ENCODE measurements at regions not wholly inside any gene's neighbourhood (a gene's known extent, or its start where the extent isn't known, plus 50 kb on each side); places are given as distances from the start of the nearest gene placed in this dataset.
"Not testable (repeated sequence)": the region's sequence is repeated elsewhere in the genome, so short reads cannot be mapped to it uniquely, and the experiment has no call there.

DNA sequence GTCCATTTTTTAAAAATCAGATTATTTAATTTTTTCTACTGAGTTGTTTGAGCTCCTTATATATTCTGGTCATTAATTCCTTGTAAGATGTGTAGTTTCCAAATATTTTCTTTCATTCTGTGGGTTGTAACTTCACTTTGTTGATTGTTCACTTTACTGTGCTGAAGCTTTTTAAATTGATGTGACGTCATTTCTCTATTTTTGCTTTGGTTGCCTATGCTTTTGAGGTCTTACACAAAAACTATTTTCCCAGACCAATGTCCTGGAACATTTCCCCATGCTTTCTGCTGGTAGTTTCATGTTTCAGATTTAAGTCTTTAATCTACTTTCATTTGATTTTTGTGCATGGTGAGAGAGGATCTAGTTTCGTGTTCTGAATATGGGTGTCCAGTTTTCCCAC lies 753.6 kb downstream of the TRIML1 start:
- DNase-seq (ENCODE audit: low spot score in 2 of 2) (no peak), FAIRE-seq (no peak)

DNA sequence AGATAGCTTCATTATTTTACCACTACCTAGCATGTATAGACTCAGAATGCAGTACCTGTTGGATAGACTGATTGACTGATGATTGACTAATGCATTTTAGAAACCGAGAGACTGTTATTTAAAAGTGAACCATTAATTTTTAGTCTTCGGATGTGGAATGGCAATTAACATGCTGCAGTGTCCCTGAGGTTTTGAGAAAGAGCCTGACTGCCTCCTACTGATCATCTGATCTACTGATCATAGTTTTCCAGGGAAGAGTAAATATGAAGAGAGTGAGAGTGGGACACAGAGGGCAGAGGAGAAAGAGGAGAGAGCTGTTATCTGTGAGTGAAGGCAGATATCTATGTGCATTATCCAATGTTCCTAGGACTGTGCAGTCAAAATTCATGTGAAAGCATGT lies 764.7 kb downstream of the TRIML1 start:
- DNase-seq (ENCODE audit: low spot score in 2 of 2) = no peak

DNA sequence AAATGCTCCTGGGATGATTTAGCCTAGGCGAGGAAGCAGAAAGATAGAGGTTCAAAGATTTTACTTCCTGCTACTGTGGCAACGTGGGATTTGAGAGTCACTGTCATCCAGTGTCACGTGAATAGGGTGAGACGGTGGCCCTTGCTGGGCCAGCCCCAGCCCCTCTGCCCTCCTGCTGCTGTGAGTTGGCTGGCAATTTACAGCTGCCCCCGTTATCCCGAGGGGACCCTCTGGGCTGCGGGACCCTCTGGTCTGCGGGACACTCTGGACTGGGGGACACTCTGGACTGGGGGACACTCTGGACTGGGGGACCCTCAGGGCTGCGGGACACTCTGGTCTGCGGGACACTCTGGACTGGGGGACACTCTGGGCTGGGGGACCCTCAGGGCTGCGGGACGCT lies 765.4 kb downstream of the TRIML1 start:
- no peak for DNase-seq (ENCODE audit: low spot score in 2 of 2)
- FAIRE-seq = no peak

More for the DNA sequence above, 764.7 kb downstream of the TRIML1 start:
- no peak for FAIRE-seq

DNA sequence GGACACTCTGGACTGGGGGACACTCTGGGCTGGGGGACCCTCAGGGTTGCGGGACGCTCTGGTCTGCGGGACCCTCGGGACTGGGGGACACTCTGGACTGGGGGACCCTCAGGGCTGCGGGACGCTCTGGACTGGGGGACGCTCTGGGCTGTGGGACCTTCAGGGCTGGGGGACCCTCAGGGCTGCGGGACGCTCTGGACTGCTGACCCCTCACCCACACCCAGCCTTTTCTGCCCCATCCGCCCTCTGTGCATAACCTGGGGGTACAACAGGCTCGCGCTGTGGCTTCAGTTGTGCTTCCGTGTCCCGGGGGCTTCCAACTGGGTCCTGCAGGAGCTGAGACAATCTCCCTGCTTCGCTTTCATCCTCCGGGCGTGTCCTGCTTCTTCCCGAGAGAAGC lies 766.0 kb downstream of the TRIML1 start:
- FAIRE-seq (no peak), DNase-seq (ENCODE audit: low spot score in 2 of 2) (no peak)

DNA sequence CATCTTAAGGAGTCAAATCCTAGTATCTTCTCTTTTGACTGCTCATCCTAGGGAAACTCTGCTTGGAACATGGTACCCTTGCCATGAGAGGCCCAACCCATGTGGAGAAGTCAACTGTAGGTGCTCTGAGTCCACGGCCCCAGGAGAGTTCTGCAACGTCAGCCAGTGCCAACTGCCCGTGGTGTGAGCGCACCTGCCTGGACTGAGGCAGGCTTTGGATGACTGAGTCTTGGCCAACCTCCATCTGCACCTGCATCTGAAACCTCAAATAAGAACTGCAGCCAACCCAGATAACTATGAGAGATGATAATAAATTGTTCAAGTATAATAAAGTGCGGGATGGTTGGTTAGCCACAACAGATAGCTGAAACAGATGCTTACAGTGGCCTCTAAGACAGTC lies 772.0 kb downstream of the TRIML1 start:
- DNase-seq (ENCODE audit: low spot score in 2 of 2) = no peak
- no peak for FAIRE-seq

DNA sequence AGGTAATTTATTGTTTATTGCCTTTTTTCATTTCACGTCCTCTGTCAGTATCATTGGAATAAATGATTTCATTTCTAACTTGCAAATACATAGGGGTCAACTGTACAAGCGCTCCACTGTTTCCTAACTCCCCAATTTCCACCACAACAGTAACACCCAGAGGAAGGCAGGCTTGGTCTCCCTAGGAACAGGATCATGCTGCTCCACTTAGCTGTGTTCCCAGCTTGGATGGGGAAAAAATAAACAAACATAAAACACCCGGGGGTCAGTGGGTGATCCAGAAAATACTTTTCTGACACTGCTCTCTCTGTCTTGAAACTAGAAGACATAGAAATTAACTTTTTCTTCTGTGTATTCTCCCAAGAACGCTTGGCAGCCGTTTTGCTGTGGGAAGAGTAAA lies 772.5 kb downstream of the TRIML1 start:
- DNase-seq (ENCODE audit: low spot score in 2 of 2) = no peak
- no peak for FAIRE-seq

DNA sequence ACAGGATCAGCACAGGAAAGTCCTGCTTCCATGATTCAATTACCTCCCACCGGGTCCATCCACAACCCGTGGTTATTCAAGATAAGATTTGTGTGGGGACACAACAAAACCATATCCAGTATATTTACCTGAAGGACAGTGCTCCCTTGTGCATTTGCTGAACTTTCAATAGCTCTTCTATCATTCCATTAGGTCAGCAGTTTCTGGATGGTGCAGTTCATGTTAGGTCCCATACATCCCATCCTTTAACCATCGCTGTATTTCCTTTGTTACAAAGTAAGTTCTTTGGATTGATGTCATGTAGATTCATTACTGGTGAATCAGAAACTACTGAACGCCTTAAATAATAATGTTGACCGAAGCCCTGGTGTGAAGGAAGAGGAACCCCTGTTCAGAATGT lies 775.9 kb downstream of the TRIML1 start:
- FAIRE-seq = no peak
- no peak for DNase-seq (ENCODE audit: low spot score in 2 of 2)

DNA sequence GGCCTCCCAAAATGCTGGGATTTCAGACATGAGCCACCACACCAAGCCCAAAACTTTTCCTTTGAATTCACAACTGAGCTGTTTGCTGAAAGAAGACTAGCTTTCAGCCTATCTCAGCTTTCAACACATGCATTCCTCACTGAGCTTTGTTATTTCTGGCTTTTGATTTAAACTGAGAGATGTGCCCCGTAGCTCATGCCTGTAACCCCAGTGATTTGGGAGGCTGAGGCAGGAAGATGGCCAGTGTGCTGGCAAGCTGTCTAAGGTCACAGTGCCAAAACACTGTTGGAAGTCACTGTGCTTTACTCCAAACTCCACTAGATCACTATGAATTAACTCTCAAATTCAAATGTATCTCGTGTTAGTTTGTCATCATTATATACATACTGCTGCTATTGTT lies 779.5 kb downstream of the TRIML1 start:
- no peak for DNase-seq (ENCODE audit: low spot score in 2 of 2)
- no peak for FAIRE-seq

DNA sequence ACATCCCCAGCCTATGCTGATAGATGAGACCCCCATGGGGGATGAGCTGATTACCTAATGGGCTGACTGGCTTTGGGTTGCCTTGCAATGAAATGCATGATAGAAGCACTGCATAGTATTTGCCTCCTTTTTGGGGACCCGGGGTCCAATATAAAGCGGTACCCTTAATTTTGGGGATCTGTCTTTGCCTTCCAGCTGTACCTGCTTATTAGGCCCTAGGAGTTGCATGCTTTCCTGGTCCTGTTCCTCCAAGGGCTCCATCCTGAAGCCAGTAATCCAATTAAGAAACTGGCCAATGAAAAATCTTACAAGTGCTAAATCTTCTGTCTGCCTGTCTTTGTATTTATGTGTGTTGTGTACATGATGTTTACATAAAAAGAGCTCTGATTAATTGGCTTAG lies 791.6 kb downstream of the TRIML1 start:
- no peak for FAIRE-seq

DNA sequence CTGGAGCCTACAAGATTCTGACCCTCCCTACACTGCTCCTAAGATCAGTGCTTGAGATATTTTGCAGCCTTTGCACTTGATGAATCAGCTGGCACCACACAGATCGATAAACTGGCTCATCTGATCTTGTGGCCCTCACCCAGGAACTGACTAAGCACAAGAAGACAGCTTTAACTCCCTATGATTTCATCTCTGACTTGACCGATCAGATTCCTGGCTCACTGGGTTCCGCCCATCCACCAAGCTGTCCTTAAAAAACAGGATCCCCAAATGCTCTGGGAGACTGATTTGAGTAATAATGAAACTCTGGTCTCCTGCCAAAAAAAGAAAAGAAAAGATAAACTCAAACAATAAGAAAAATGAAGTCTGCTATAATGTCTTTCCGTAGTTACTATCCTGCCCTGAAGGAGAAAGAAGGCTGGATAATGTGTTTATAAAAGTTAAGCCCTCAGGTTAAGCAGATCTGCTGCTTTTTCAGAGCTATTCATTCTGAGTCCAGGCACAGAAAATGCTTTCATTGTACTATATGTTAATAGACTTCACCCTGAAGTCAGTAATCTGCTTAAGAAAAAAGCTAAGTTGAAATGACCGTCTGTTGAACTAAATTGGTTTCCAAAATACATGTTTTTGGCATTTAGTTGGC lies 795.2 kb downstream of the TRIML1 start:
- DNase-seq (ENCODE audit: low spot score in 2 of 2) (no peak), FAIRE-seq (no peak)

More for the DNA sequence above, 791.6 kb downstream of the TRIML1 start:
- DNase-seq (ENCODE audit: low spot score in 2 of 2) = no peak

DNA sequence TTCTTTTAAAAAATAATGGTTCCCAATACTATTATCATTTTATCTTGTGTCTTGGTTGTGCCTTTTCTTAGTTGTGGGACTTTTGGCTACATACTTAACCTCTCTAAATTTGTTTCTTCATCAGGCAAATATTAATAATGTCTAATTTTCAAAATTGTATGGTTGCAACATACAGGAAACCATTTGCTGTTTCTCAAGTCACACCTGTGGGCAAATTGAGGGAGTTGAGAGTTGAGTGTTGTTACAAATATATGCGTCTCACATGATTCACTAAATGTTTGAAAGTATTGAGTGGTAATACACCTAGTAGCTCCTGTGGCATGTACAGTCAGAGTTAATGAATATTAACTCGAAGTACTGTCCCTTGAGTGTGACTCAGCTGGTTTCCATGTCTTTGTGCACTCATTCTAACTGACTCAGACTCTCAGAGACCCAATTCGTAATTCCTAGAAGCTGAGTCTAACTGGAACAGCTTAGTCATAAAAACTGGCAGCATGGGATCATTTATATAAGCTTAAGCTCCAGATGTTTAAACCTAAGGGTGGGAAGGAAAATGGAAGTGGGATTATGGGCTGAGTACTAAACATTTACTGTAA lies 802.4 kb downstream of the TRIML1 start:
- DNase-seq (ENCODE audit: low spot score in 2 of 2) (no peak), FAIRE-seq (no peak)

DNA sequence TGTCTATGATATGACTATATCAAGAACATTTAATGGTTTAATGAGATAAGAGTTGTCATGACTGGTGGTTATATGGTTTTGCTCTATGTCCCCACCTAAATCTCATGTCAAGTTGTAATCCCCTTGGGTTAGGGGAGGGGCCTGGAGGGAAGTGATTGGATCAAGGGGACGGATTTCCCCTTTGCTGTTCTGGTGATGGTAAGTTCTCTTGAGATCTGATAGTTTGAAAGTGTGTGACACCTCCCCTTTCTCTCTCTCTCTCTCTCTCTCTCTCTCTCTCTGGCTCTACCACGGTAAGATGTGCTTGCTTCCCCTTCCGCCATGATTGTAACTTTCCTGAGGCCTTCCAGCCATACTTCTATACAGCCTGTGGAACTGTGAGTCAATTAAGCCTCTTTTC lies 803.4 kb downstream of the TRIML1 start:
- FAIRE-seq (no peak), DNase-seq (ENCODE audit: low spot score in 2 of 2) (no peak)

DNA sequence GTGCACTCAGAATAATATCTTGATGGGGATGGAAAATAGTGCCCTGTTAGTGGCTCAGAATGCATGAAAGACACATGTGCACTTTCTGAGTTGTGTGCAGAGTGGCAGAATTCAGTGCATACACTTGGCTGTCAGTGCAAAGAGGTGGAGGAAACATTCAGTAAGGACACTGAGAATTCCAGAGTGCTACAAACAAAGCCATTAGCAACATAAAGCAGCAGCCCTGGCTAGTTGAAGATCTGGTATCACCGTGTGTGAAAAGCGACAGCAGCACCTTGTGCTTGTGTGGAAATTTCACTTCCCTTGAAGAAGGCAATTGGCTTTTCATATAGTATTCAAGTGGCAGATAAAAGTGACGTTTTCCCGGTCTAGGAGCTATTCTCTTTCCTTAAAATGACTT lies 810.4 kb downstream of the TRIML1 start:
- FAIRE-seq (no peak), DNase-seq (ENCODE audit: low spot score in 2 of 2) (no peak)

DNA sequence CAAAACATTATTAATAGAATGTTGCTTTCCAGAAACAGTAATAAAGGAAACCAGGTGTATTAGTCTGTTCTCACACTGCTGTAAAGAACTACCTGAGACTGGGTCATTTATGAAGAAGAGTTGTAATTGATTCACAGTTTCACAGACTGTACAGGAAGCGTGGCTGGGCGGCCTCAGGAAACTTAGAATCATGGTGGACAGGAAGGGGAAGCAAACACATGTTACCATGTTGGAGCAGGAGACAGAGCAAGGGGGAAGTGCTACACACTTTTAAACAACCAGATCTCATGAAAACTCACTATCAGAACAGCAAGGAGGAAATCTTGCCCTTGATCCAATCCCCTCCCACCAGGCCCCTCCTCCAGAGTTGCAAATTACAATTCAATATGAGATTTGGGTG lies 815.8 kb downstream of the TRIML1 start:
- no peak for FAIRE-seq
- DNase-seq (ENCODE audit: low spot score in 2 of 2) = no peak

DNA sequence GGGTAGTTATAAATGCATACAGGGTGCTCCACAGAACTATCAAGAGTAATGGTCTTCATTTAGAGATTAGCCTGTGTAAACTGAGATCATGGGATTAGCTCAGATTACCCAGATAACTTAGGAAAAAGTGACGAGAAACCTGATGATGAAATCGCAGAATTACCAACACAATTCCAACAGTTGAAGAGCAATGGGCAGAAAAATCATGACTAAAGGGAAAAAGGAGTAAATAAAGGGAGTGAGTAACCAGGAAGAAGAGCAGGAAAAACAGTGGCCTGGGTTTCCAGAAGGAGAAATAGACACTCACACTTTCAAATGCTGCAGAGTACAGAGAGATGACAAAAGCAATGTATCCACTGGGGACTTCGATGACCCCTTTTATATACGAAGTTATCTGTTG lies 817.3 kb downstream of the TRIML1 start:
- FAIRE-seq (no peak), DNase-seq (ENCODE audit: low spot score in 2 of 2) (no peak)

DNA sequence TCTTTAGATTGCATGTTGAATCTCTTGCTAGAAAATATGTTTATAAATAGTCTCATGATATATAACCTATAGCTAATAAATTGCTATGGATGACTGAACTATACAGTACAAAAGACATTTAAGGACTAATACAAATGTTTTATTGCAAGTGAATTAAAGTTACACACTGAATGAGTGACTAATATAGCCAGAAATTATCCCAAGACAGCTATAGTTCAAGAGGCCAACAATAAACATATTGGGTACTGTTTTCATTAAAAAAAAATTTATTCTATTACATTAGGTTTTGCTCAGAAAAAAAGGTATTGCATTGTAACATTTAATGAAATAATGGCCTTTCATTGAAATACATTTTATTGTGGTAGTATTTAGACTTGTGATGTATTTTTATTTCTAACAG lies 819.1 kb downstream of the TRIML1 start:
- FAIRE-seq (no peak), DNase-seq (ENCODE audit: low spot score in 2 of 2) (no peak)

DNA sequence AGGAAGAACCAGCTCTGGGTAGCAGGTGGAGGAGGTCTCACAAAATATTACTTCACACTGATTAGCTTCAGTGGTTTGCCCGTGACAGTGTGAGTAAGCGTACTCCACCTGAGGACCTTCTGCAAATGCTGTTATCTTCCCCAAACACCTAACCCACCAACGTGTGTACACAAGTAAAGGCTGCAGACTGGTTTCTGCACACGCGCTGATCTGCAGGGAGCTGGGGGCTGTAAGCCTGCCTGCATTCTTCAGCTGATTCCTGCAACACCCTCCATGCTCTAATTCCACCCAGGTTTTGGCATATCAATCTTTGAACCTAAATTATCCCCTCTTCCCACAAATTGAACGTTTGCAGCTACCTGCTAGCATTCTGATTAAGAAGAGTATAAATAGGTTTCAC lies 820.2 kb downstream of the TRIML1 start:
- DNase-seq (ENCODE audit: low spot score in 2 of 2) (no peak), FAIRE-seq (no peak)

DNA sequence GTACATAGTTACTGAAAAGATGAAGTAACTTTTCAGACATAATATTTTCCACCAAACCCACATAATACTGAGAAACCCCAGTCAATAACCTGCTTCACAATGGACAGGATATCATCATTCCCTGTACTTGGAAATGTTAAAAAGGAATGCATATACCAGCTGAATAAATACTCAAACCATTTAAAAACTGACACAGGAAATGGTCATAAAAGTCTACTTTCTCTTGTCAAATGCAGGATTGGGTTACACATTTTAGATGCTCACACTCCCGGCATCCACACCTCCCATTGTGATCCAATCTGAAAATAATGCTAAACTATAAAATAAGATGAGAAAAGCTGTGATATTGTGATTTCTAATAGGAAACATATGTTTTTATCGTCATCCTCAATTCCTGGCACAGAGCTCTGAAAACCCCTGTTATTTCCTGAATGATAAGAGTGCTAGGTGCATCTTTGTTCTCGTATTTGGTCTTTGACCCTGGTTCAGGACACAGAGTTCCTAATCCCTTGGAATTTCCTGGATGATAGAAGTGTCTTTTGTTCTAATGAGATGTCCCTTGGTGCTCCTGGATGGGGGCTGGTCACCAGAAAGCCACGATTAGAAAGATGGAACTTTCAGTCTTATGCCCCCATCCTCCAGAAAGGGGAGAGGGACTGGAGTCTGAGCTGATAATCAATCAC lies 821.3 kb downstream of the TRIML1 start:
- DNase-seq (ENCODE audit: low spot score in 2 of 2) (no peak), FAIRE-seq (no peak)

DNA sequence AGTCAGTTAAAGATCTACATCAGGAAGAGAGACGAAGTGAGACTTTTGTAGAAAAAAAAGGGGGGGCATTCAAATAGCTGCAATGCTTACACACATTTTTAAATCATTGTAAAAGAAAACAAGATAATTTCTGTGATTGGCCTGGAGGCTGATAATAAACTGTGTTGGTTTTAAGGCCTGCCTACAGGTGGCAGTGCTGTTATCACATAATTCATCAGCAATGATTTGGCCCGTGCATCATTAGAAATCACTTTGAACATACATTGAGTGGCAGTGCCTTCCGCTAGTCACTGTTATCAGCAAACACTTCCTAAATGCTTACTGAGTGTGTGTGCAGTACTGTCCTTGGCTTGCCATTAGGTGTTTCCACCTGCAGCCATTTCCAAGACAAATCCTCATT lies 831.9 kb downstream of the TRIML1 start:
- FAIRE-seq = no peak
- no peak for DNase-seq (ENCODE audit: low spot score in 2 of 2)

DNA sequence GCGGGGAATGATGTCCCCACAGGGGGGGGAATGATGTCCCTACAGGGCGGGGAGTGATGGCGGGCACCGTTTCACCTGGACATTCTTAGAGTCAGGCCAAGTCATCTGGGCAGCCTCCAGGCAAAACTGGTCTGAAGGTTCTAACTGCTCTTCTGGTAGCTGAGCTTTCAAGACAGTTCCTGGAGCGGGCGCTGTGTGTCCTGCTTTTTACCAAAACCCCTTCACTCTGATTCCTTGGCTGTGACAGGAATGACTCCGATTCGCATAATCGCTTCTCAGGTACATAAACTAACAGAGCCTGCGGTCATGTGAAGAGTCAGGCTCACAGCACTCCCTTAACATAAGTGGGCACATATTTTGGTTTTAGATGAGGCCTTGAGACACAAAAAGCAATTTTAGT lies 836.0 kb downstream of the TRIML1 start:
- no peak for FAIRE-seq
- no peak for DNase-seq (ENCODE audit: low spot score in 2 of 2)

DNA sequence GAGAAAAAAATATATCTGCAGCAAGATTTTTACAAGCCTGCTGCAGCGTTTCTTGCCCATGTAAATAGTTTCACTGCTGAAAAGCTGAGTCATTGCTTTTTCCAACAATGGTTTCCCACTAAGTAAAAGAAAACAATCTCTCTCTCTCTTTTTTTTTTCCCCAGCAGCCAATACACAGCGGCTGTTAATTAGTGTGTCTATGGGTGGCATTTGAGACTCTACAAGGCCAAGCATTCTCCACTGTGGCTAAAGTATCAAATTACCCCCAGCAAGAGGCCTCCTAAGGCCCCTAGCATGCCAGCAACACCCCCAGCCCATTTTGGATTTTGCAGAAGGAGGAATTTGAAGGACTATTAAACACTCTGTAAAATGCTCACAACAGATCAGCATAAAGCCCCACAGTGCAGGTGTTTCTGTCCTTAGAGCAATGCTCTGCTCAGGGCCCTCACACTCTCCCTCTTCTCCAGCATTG lies 837.4 kb downstream of the TRIML1 start:
- FAIRE-seq = no peak

DNA sequence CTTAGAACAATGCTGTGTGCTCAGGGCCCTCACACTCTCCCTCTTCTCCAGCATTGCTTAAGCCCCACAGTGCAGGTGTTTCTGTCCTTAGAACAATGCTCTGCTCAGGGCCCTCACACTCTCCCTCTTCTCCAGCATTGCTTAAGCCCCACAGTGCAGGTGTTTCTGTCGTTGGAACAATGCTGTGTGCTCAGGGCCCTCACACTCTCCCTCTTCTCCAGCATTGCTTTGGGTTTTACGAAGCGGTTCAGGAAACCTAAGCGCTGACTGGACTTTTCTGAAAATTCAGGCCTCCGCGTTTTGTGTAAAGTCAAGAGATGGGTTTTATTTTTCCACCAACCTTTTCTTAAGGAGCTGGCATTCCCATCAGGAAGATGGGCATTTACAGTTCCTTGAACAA lies 838.0 kb downstream of the TRIML1 start:
- not testable (repeated sequence) for FAIRE-seq; DNase-seq (ENCODE audit: low spot score in 2 of 2)

More for the DNA sequence above, 837.4 kb downstream of the TRIML1 start:
- DNase-seq (ENCODE audit: low spot score in 2 of 2) = no peak

All from frontal cortex (tissue), 3 donors.